GM21723 (cell line): ENCODE measurements at regions not wholly inside any gene's neighbourhood (a gene's known extent, or its start where the extent isn't known, plus 50 kb on each side); places are given as distances from the start of the nearest gene placed in this dataset.
"Not testable (repeated sequence)": the region's sequence is repeated elsewhere in the genome, so short reads cannot be mapped to it uniquely, and the experiment has no call there.

Experiments used
- ATAC-seq: cut with Tn5 transposase; IDR thresholded peaks from one replicate; pipeline ENCODE4 v1.9.1; 2021; ENCODE audit warnings: mild to moderate bottlenecking, moderate library complexity; ENCODE audit not compliant: unreplicated experiment

GRCh38 chr18:25516747-25517498, 165.0 kb upstream of the ZNF521 start:
- ATAC-seq: no peak

GRCh38 chr18:25516121-25516520, 164.2 kb upstream of the ZNF521 start:
- ATAC-seq: no peak

- ATAC-seq: no peak
Observed at GRCh38 chr18:25510096-25510495, 158.1 kb upstream of the ZNF521 start.

GRCh38 chr18:25503567-25504081, 151.7 kb upstream of the ZNF521 start:
- no peak for ATAC-seq

- ATAC-seq: no peak
Observed at GRCh38 chr18:25497151-25497794, 145.3 kb upstream of the ZNF521 start.

DNA sequence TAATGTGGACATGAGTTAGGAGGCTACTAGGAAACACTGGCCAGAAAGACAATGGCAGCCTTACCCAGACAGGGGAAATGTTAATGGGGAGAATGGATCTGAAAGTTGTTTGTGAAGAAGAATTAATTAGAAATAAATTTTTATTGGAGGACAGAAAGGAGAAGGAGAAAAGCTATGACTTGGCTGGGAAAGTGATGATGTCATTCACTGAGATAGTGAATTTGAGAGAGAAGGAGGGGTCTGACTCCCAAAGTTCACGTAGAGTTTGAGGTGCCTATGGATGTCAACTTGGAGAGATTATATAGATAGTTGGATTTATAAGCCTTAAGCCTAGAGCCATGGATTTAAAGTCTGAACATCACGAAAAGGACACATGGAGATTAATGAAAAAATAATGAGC, 144.6 kb upstream of the ZNF521 start:
- no peak for ATAC-seq

GRCh38 chr18:25495606-25496005, 143.6 kb upstream of the ZNF521 start:
- no peak for ATAC-seq

- ATAC-seq: no peak
Observed at GRCh38 chr18:25494888-25495287, 142.9 kb upstream of the ZNF521 start.

DNA sequence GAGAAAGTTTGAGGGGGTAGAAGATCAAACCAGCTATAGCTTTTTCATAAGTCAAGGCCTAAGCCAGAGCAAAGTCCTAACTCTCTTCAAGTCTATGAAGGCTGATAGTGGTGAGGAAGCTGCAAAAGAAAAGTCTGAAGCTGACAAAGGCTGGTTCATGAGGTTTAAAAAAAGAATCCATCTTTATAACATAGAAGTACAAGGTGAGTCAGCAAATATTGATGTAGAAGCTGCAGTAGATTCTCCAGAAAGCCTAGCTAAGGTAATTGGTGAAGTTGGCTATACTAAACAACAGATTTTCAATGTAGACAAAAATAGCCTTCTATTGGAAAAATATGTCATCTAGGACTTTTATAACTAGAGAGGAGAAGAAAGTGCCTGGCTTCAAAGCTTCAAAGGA, 141.4 kb upstream of the ZNF521 start:
- ATAC-seq: no peak

GRCh38 chr18:25490316-25490715, 138.3 kb upstream of the ZNF521 start:
- ATAC-seq: no peak

GRCh38 chr18:25473008-25473407, 121.0 kb upstream of the ZNF521 start:
- ATAC-seq: no peak

- not testable (repeated sequence) for ATAC-seq
Observed at GRCh38 chr18:25470756-25471524, 119.0 kb upstream of the ZNF521 start.

- ATAC-seq: no peak
Observed at GRCh38 chr18:25470062-25470461, 118.1 kb upstream of the ZNF521 start.

GRCh38 chr18:25469489-25469888, 117.5 kb upstream of the ZNF521 start:
- ATAC-seq: no peak

DNA sequence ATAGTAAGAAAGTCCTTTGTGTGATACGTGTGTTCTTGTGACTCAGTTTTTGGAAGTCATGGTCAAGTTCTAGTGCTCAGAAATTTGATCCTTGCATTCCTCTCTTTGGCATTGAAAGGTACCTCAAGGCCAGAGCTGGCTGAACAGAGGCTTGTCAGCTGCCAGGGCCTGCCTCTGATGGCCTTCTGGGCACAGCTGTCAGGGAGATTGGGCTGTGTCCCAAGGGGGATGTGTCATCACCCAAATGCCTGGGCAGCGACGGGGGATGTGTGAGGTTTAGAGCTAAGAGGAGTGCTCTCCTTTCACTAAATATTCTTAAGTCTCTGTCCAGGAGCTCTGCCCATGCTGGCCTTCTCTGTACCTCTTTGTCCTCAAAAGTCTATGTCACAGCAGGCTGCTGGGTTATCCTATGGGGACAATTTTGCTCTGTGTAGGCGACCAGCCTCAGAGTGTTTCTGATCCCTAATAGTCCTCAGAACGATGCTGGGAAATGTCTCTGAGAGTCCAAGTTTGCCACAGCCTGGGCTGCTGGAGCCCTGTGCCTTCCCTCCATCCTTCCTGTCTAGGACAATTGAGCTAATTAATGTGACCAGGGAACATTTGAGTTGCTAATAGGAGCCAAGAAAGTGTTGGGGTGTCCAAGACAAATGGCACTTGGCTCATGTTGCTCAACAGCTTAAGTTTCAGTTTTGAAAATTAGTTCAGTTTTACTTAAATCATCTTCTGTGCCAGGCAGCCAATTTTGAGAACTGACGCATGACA, 115.4 kb upstream of the ZNF521 start:
- ATAC-seq: no peak

GRCh38 chr18:25465152-25465732, 113.3 kb upstream of the ZNF521 start:
- no peak for ATAC-seq

DNA sequence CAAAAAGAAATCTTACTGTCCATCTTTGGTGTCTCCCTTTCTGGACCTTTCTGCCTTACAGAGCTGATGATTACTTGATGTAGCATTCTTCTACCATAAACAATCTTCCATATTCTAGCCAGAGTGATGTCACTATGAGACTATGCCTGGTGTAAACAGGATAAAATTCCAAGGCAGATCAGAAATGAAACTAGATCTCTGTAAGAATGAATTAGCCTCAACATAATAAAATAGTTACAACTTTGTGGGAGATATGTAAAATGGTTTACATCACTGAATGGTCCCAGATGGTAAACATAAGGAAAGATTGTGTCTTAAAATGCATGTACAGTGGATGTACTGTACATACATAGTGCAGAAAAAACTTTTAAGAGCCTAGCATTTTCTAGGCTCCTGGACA, 112.3 kb upstream of the ZNF521 start:
- no peak for ATAC-seq

GRCh38 chr18:25463726-25464125, 111.8 kb upstream of the ZNF521 start:
- no peak for ATAC-seq

DNA sequence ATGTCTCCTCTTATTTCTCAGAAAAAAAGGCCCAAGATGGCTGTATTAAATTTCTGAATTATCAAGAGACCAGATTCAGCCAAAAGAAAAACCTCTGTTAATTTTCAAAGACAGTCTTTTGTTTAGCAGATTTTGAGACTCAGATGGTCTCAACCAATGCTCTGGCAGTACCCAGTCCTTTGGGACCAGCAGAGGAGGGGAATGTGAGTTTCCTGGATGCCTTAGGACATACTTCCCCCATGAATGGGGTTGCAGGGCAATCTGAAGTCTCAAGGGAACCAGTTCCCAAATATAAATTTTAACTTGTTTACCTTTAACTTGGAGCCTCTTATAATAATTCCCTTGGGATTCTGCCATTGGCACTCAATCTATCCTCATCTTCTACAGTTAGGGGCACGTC, 107.8 kb upstream of the ZNF521 start:
- no peak for ATAC-seq

- no peak for ATAC-seq
Observed at GRCh38 chr18:25457601-25458000, 105.6 kb upstream of the ZNF521 start.

- ATAC-seq: no peak
Observed at GRCh38 chr18:25457126-25457525, 105.2 kb upstream of the ZNF521 start.
